22Rv1 (cell line): ENCODE measurements at regions not wholly inside any gene's neighbourhood (a gene's known extent, or its start where the extent isn't known, plus 50 kb on each side); places are given as distances from the start of the nearest gene placed in this dataset.

ENCODE experiments used
- CTCF ChIP-seq: fragments of 450-650 bp; IDR thresholded peaks from 2 replicates; pipeline ENCODE4 v1.5.1; 2017; ENCODE audit warnings: mild to moderate bottlenecking
- ZFX ChIP-seq: fragments of 450-650 bp; IDR thresholded peaks from 2 replicates; pipeline ENCODE4 v1.6.1; 2017; ENCODE audit warnings: antibody characterized with exemption, borderline replicate concordance

GRCh38 chr7:33694006-33694405 lies 211.3 kb upstream of the BMPER start:
- TF ChIP-seq CTCF: no peak
- no peak for TF ChIP-seq ZFX
